Hematopoietic multipotent progenitor cell treated with erythropoietin and hydrocortisone succinate and interleukin-3 and kit ligand, for 8 days (in vitro differentiated cells): ENCODE measurements at regions not wholly inside any gene's neighbourhood (a gene's known extent, or its start where the extent isn't known, plus 50 kb on each side); places are given as distances from the start of the nearest gene placed in this dataset.
A peak's percentile ranks its signal among the peaks of the same experiment; 100 is the strongest.

Experiments used
- DNase-seq: peaks from one replicate; pipeline ENCODE4 v3.0.0-alpha.2; 2015

DNA sequence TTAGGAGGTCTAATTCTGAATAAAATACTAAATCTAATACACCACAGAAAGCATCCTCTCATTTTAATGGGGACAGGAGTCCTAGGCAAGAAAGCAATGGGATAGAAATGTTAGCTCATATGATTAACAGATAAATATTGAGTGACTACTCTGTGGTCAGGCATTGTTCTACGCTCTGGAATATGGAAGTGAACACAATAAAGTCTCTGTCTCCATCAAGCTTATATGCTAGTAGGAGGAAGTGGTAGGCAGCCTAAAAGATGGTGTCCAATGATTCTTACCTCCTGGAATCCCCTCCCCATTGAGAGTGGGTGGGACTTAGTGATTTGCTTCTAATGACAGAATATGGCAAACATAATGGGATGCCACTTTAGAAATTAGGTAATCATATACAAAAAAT is 160.3 kb upstream of the PDGFD start:
- no peak for DNase-seq

DNA sequence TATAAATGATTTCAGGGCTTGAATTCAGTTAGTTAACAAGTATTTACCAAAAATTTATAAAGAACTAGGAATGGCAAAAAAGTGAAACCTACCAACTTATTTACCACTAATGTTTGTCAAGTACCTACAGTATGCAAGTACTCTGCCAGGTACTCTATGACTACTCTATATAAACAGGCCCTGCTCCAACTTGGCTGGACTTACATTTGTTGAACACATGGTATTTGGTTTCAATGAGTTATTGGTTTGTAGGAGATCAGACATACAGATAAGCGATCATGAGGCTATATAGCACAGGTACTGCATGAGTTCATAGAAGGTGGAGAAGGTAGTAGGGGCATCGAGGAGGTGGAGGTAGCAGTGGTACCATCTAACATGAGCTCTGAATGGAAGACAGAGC is 159.9 kb upstream of the PDGFD start:
- no peak for DNase-seq

DNA sequence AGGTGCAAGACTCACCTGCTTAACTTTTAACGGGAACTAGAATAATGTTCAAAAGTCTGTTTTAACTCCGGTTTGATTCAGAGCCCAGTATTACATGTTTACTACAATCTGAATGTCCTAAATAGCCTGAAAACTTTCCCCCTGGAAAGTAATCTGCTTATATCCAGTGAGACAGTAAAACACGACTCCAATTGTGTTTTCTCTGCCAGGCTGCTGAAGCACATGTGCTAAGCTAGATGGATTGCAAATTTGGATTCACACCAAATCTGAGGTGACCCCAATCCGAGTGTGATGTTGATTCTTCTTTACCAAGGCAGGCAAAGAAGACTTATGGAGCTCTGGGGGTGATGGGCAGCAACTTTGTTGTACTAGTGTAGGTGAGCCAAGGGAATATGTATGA is 158.7 kb upstream of the PDGFD start:
- no peak for DNase-seq

DNA sequence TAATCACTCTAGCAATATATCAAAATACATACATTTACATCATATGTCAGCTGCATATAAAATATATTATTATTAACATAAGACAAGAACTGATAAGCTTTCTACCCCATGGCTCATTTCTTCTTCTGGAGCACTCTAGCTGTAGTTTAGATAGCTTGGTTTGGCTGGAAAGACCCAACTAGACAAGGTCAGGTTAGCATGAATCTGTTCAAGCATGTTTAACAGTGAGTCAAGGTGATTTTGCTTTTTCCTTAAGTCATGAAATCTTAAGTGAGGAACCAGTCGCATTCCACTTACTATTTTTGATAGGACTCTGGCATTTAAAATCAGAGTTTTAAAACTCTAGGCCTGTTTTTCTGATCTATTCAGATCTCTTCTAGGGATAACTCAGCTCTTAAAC is 157.0 kb upstream of the PDGFD start:
- no peak for DNase-seq

DNA sequence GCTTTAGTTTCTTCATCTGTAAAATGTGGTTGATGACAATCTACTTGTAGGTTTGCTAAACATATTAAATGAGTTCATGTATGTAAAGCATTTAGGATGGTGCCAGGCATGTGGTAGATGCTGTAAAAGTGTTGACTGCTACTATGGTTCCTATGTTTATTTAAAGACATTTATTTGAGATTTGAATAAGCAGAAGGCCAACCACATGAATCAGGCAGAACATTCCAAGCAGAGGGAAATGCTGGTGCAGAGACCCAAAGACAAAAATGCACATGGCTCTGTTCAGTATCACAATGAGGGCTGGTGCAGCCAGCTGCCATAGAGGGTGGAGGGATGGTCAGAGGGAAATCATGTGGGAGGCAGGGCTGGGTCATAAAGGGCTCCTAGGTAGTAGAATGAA is 156.2 kb upstream of the PDGFD start:
- no peak for DNase-seq

DNA sequence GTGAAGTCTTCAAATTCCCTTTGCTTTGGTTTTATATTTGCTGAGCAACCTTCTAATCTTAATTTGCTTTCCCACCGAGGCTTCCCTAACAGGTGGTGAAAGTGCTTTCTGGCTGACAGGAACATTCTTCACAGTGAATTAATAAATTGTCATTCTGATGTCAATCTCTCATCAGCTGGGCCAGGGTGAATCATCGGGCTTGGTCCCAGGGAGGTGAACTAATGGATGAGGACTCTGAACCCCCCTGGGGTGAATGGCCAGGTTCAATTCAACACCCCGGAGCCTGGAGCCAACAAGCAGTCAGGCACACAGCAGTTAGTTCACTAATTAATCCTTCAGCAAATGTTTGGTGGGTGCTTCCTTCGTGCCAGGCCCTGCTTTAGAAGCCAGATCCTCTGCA is 155.4 kb upstream of the PDGFD start:
- DNase-seq: no peak

DNA sequence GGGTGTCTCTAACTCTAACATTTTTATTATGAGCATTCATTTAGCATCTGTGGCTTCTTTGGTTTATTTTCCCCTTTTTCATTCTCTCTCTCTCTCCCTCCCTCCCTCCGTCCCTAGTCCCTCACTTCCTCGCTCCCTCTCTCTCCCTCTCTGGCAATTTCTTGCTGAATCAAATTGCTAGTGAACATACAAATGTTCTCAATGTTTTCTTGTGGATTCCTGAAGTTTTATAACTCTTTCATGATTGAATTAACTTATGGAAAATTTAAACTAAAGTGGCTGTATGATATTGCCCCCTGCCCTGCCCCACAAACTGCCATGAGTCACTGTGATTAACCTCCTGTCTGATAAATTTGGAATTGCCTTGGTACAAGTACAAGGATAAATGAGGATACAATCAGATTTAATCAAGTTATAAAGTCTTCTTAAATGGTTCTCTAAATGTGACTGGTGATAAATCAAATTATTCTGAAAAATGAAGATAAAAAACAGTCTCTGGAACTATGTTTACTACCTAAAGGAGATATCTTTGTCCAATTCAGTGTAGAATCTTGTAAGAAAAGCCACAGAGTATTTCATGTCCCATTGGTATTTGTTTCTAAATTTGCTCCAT is 143.0 kb upstream of the PDGFD start:
- DNase-seq: no peak

DNA sequence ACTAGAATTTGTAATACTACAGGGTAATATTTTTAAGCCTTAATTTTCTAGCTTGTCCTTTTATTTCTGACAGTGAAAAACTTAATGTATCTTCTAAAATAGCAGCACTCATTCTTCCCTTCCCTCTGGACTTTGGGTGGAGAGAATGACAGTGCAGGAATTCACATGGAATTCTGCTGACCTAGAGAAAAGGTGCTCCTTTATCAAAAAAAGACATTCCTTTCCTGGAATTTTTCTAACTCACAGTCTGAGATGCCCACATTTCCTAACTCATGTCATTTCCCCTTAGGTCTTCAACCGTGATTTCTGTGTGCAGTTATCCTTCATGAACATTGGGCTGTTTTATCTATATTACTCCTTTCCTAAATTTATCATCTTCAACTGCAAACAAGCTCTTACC is 137.8 kb upstream of the PDGFD start:
- no peak for DNase-seq

DNA sequence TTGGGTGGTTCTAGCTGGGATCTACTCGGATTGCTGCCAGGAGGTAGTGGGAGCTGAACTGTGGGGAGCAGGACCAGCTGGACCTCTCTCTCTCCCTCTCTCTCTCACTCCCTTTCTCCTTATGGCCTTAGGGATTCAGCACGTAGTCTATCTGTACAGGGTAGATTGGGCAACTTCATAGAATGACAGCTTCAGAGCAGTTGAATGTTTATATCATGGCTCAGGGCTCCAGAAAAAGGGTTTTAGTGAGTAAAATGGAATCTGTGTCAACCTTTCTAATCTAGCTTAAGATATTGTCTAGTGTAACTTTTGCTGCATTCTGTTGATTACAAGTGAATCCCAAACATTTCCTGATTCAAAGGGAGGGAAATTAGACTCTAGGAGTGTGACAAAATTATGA is 127.7 kb upstream of the PDGFD start:
- no peak for DNase-seq

DNA sequence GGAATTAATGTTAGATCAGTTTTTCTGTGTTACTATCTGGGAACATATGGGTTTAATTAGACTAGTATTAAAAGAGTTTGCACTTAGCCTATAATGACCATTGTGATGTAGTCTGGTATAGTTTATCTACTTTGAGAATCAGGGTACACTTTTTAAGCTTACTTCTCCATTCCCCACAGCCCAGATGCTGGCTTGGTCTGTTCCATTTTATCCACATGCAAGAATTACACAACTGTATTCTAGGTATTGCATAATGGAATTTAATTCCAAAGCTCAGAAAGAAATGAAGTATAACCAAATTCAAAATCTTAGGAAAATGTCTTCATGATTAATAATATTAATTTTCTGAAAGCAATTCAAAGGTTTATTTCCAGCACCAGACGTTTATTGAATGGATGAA is 122.2 kb upstream of the PDGFD start:
- DNase-seq: no peak

DNA sequence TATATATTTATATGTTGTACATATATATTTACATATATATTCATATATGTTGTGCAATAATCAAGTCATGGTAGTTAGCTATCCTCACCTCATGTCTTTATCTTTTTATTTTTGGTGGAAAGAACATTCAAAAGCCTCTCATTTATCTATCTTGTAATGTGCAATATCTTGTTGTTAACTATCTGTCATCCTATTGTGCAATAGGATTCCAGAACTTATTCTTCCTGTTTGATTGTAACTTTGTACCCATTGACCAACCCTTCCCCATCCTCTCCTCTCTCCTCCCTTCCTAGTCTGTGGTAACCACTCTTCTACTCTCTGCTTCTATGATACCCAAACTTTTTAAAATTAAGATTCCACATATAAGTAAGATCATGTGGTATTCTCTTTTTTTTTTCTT is 115.6 kb upstream of the PDGFD start:
- DNase-seq: no peak

DNA sequence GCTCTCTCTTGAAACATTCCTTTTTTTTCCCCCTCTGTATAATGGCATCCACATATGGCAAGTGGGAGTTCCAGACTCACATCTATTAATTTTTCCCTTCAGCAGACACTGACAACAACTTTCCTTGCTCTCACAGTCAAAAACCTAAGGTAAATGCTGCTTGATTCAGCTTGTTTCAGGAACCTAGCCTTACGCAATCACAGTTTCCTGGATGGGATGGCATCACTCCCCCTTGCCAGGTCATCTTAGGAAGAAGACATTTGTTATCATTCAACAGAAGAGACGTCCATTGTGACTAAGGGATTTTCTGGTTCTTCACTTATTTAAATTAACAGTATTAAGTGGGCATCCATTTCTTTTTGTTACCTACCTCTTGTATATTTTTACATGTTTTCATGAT is 112.0 kb upstream of the PDGFD start:
- DNase-seq: no peak

DNA sequence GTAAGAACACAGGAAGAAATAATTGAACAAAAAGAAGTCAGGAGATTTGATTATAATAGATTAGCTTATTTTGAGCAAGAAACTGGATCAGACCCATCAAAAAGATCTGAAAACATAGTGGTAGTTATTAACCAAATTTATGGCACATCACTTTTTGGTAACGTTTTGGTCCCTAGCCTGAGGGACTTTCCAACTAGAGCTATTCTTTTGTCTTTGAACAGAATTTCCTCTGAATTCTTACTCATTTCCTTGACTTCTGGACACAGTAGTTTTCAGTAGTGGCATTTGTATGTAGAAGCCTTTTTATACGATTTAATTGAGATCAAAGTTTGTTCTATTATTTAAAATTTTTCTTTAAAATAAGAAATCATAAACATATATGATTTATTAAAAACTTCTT is 96.5 kb upstream of the PDGFD start:
- no peak for DNase-seq

DNA sequence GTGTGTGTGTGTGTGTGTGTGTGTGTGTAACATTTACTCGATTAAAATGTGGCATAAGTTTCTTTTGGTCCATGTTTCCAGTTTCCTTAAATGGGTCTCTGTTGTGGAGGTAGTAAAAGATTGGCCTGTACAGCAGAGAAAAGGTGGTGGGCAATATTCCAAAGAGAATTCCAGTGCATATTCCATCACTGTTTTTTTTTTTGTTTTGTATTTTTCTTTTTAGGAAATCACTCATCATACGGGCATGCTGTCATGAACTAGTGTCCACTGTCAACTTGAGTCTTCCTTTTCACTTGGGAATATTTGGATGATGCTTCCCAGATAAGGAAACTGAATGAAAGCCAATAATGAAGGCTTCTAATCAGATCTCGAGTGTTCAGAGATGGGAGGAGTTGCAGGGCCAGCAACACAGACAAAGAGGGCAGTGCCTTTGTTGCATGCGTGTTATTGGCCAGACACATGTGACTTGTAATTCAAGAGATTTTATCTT is 95.2 kb upstream of the PDGFD start:
- no peak for DNase-seq

DNA sequence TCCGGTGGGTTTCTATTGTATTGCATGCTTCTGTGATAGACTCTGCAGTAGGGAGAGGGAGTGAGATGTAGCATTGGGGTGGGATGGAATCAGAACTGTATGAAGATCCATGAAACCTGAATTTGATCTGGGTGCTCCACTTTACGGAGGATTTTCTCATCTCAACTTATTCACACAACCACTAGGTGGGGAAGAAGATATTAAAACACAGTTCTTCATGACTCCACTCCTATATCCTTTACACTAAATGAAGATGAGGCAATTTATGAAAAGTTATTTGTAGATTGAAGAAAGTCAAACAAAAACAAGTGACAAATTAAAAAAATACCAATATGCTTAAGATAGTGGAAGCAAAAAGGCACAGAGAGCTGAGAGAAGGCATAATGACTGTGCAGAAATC is 92.6 kb upstream of the PDGFD start:
- no peak for DNase-seq

DNA sequence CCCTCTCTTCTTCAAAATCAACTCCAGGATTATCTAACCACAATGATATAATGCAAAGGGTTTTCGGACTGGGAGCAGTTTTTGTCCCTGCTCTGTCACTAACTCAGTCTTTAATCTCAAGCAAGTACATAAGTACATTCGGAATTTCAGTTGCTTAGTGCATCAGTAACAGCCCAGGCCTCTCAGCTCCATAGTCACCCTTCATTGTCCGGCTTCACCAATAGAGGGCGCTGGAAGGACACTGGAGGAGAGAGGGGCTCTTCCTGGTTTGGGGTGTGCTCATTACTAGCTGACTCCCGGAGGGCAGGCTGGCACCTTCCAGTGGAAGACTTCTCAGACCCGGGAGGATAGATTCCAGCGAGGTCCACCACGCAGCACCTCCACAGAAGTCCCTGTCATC is 90.4 kb upstream of the PDGFD start:
- peak; percentile 59 for DNase-seq

DNA sequence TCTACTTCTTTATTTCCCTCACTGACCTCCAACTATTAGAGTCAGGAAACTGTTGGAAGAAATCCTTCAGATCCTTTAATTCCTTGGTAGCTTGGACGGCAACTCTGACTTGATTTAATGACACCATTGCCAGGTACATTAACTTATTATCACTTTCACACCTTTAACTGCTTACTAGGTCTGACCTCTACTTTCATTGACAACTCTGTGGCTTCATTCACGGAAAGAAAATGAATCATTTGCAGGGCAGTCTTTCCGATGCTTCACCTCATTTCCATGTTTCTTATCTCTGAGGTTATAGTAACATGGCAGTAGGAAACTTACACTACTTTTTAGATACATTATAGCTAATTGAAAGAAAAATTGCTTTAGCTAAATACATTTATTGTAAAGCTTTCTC is 82.6 kb upstream of the PDGFD start:
- DNase-seq: no peak

DNA sequence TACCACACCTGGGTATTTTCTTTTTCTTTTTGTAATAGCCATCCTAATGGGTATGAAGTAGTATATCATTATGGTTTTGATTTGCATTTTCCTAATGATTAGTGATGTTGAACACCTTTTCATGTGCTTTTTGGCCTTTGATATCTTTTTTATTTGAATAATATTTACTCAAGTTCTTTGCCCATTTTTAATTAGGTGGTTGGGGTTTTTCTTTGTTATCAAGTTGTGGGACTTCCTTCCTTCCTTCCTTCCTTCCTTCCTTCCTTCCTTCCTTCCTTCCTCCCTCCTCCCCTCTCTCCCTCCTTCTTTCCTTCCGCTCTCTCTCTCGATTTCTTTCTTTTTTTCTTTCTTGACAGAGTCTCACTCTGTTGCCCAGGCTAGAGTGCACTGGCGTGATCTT is 75.0 kb upstream of the PDGFD start:
- DNase-seq: no peak

DNA sequence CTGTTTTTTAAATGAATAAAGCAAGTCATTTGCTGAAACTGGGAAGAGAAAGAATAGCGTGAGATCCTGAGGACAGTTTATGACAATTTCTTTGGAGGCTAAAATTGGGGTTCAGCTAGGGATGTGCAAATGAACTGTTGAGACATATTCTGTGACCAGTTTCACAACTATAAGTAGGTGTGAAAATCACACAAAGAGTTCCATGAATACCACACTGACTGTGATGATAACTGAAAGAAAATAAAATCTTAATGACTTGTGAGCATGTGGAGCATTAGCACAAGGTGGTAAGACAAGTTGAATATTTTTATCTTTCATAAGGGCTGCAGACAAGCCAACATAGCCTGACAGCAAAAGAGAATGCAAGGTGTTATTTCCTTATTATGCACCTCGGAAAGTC is 61.1 kb upstream of the PDGFD start:
- no peak for DNase-seq

DNA sequence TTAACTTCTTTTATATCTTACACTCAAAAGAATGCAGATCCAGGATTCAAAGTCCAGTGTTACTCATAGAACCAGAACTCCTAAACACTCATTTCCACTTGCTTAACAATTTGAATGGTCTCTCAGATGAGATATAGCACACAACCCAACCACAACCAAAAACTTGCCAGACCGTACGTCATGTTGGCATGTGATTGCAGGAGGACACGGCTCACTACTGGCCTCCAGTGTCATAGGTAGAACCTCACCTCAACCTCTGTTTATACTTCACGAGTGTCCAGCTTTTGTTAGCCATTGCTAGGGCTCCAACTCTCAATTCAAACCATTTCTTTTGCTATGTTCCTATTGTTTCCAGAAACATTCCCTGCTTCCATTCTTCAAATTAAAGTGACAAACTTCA is 58.5 kb upstream of the PDGFD start:
- DNase-seq: no peak

DNA sequence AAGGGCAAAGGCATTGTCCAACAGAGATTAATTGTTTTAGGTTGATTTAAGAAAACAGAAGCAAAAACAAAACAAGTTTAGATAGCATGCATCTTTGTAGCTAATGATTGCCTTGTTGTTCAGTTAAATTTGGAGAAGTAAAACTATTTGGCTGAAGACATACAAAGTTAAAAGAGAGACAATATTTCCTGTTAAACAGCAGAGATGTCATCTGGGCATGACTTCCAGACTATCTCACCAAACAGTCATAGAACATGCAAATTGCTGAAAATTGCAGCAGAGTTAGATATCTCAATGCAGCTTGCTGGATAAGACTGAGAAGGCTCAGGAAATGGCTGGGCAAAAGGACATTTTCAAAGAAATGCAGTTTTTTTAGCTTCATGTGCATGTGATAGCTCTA is 57.5 kb upstream of the PDGFD start:
- DNase-seq: no peak

DNA sequence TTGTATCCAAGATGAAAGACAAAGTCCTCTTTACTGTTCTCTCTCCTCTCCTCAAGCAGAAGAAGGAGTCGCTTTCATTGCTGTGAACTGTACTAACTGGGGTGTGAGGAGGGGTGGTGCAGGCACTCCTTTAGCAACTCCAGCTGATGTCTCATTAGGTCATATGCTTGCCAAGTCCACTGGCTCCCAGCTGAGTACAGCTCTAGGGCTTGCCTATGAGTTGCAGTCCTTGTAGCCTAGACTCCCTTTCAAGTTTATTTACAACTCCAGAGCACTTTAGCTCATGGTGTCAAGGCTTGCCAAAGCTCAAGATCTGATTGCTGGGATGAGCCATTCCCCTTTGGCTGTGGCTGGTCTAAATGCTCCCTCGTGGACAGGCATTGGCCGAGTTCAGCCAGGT is 55.1 kb upstream of the PDGFD start:
- no peak for DNase-seq

DNA sequence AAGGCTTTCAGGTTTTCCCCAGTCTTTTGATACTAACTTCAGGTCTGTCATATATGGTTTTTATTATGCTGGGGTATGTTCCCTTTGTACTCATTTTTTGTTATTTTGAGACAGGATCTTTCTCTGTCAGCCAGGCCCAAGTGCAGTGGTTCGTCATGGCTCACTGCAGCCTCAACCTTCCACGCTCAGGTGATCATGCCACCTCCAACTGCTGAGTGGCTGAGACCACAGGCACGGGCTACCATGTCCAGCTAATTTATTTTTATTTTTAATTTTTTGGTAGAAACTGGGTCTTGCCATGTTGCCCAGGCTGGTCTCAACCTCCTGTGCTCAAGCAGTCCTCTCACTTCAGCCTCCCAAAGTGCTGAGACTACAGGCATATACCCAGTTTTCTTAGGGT is 50.6 kb upstream of the PDGFD start:
- no peak for DNase-seq
